WTC11 (cell line): ENCODE measurements at regions not wholly inside any gene's neighbourhood (a gene's known extent, or its start where the extent isn't known, plus 50 kb on each side); places are given as distances from the start of the nearest gene placed in this dataset.

ENCODE experiments used
- ATAC-seq: fragments of 200-7000 bp; cut with Tn5 transposase; 2 replicates; pipeline ENCODE4 v1.10.0; 2021; ENCODE audit warnings: mild to moderate bottlenecking, moderate library complexity
- CTCF ChIA-PET: fragments of 300-600 bp; sonication (Branson Sonifier 250); formaldehyde crosslinking; loops from one replicate; lab custom pipeline; 2021; ENCODE audit warnings: antibody characterized with exemption; lab: Charles Lee
- POLR2A ChIA-PET: fragments of 350-600 bp; sonication (Branson Sonifier 250); formaldehyde crosslinking; loops from one replicate; lab custom pipeline; 2021; ENCODE audit warnings: antibody characterized with exemption; lab: Charles Lee
- DNase-seq: peaks from one replicate; pipeline ENCODE4 v3.0.0; 2021; ENCODE audit warnings: low spot score
- H3K27ac Mint-ChIP-seq: 2 replicates; pipeline ENCODE4 v1.8.0; 2021; ENCODE audit warnings: mixed read lengths
- H3K27me3 Mint-ChIP-seq: 2 replicates; pipeline ENCODE4 v1.8.0; 2021; ENCODE audit warnings: low read depth, mild to moderate bottlenecking, moderate library complexity, mixed read lengths
- H3K36me3 Mint-ChIP-seq: 2 replicates; pipeline ENCODE4 v1.8.0; 2021; ENCODE audit warnings: mixed read lengths
- H3K4me1 Mint-ChIP-seq: 2 replicates; pipeline ENCODE4 v1.8.0; 2022; ENCODE audit warnings: mixed read lengths
- H3K4me3 Mint-ChIP-seq: 2 replicates; pipeline ENCODE4 v1.8.0; 2021; ENCODE audit warnings: mild to moderate bottlenecking, moderate library complexity, mixed read lengths
- H3K9me3 Mint-ChIP-seq: 2 replicates; pipeline ENCODE4 v1.8.0; 2021; ENCODE audit warnings: mixed read lengths
- E2F1 ChIP-seq: sonication (generic); formaldehyde crosslinking; IDR thresholded peaks from 2 replicates; pipeline ENCODE4 v1.8.0; 2022; ENCODE audit warnings: mild to moderate bottlenecking, missing genetic modification reagents
- E2F4 ChIP-seq: sonication (generic); formaldehyde crosslinking; IDR thresholded peaks from 2 replicates; pipeline ENCODE4 v1.8.1; 2022; ENCODE audit warnings: low read depth, mild to moderate bottlenecking, moderate library complexity, missing genetic modification reagents, borderline replicate concordance
- E2F5 ChIP-seq: sonication (generic); formaldehyde crosslinking; IDR thresholded peaks from 2 replicates; pipeline ENCODE4 v1.8.1; 2022; ENCODE audit warnings: mild to moderate bottlenecking, moderate library complexity, missing genetic modification reagents
- ETV6 ChIP-seq: sonication (generic); formaldehyde crosslinking; IDR thresholded peaks from 2 replicates; pipeline ENCODE4 v1.8.1; 2022; ENCODE audit warnings: mild to moderate bottlenecking, missing genetic modification reagents
- FOXK1 ChIP-seq: sonication (generic); formaldehyde crosslinking; IDR thresholded peaks from 2 replicates; pipeline ENCODE4 v1.8.0; 2022; ENCODE audit warnings: mild to moderate bottlenecking, moderate library complexity, missing genetic modification reagents
- FOXP1 ChIP-seq: sonication (generic); formaldehyde crosslinking; IDR thresholded peaks from 2 replicates; pipeline ENCODE4 v1.8.0; 2022; ENCODE audit warnings: missing genetic modification reagents, mild to moderate bottlenecking, moderate library complexity, borderline replicate concordance
- GRHL2 ChIP-seq: fragments of 250-450 bp; sonication (Bioruptor Pico); IDR thresholded peaks from 2 replicates; pipeline ENCODE4 v1.8.0; 2022; ENCODE audit warnings: mild to moderate bottlenecking, moderate library complexity; ENCODE audit not compliant: insufficient replicate concordance, severe bottlenecking
- HMGXB4 ChIP-seq: sonication (generic); formaldehyde crosslinking; IDR thresholded peaks from 2 replicates; pipeline ENCODE4 v1.8.1; 2023; ENCODE audit warnings: mild to moderate bottlenecking, moderate library complexity, missing genetic modification reagents
- MYBL2 ChIP-seq: sonication (generic); formaldehyde crosslinking; IDR thresholded peaks from 2 replicates; pipeline ENCODE4 v1.8.1; 2023; ENCODE audit warnings: mild to moderate bottlenecking, moderate library complexity, missing genetic modification reagents
- OVOL2 ChIP-seq: fragments of 250-450 bp; sonication (Bioruptor Pico); IDR thresholded peaks from 2 replicates; pipeline ENCODE4 v1.9.0; 2021; ENCODE audit warnings: mild to moderate bottlenecking, borderline replicate concordance
- SP1 ChIP-seq: sonication (generic); formaldehyde crosslinking; conservative IDR thresholded peaks from 2 replicates; pipeline ENCODE4 v1.8.1; 2022; ENCODE audit warnings: missing genetic modification reagents
- USF2 ChIP-seq: sonication (generic); formaldehyde crosslinking; IDR thresholded peaks from 2 replicates; pipeline ENCODE4 v1.8.1; 2023; ENCODE audit warnings: mild to moderate bottlenecking, missing genetic modification reagents, moderate library complexity
- ZNF396 ChIP-seq: fragments of 250-450 bp; sonication (Bioruptor Pico); IDR thresholded peaks from 2 replicates; pipeline ENCODE4 v1.8.0; 2021; ENCODE audit warnings: mild to moderate bottlenecking, moderate library complexity, borderline replicate concordance
- TF ChIP-seq, protein P1 (sequence below): sonication (generic); formaldehyde crosslinking; IDR thresholded peaks from 2 replicates; pipeline ENCODE4 v1.8.1; 2022; ENCODE audit warnings: mild to moderate bottlenecking, missing genetic modification reagents, moderate library complexity, borderline replicate concordance
- TF ChIP-seq, protein P2 (sequence below): fragments of 250-450 bp; sonication (Bioruptor Pico); conservative IDR thresholded peaks from 2 replicates; pipeline ENCODE4 v1.9.0; 2021; ENCODE audit warnings: mild to moderate bottlenecking
- TF ChIP-seq, protein P3 (sequence below): sonication (generic); formaldehyde crosslinking; IDR thresholded peaks from 2 replicates; pipeline ENCODE4 v1.8.0; 2023; ENCODE audit warnings: mild to moderate bottlenecking, missing genetic modification reagents

- ATAC-seq (no peak), DNase-seq (no peak)
- TF ChIP-seq MYBL2 (no peak), ZNF396 (CRISPR knock-in tag) (no peak), E2F4 (CRISPR knock-in tag) (no peak), ETV6 (no peak), E2F1 (no peak), OVOL2 (CRISPR knock-in tag) (no peak)
- TF ChIP-seq, protein P1, sequence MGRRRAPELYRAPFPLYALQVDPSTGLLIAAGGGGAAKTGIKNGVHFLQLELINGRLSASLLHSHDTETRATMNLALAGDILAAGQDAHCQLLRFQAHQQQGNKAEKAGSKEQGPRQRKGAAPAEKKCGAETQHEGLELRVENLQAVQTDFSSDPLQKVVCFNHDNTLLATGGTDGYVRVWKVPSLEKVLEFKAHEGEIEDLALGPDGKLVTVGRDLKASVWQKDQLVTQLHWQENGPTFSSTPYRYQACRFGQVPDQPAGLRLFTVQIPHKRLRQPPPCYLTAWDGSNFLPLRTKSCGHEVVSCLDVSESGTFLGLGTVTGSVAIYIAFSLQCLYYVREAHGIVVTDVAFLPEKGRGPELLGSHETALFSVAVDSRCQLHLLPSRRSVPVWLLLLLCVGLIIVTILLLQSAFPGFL (CRISPR knock-in tag) = no peak
- TF ChIP-seq, protein P2, sequence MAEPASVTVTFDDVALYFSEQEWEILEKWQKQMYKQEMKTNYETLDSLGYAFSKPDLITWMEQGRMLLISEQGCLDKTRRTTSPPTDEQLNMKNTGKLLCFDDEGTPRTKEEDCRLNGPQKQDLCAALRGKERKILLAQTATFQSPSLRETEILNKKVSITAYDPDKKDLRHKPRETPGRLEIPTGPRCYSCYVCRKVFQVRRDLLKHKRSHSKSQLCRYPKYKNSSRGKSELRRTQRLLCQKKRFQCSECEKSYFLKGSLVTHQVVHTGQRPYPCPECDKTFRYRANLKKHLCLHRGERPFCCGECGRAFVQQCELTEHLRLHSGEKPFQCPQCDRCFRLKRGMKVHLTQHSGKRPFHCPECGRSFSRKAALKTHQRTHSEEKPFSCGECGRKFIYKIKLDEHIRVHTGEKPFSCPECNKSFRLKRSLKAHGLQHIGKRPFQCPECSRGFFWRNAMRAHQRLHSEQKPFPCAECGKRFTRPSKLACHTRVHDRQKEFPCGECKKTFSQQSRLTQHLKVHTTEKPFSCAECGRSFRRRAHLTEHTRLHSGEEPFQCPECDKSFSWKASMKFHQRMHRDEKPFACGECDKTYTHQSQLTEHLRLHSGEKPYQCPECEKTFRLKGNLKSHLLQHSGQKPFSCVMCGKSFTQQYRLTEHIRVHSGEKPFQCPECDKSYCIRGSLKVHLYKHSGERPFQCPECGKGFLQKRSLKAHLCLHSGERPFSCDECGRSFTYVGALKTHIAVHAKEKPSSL (CRISPR knock-in tag) = no peak
- peaks cover 32% of the 10 kb centered on the region for H3K4me1 Mint-ChIP-seq
- H3K9me3 Mint-ChIP-seq = peaks cover 9% of the 10 kb centered on the region
- ChIA-PET POLR2A (no interaction called here), CTCF (no interaction called here)
- H3K4me3 Mint-ChIP-seq = no peak overlapping the region
- no peak overlapping the region for H3K27ac Mint-ChIP-seq
- H3K36me3 Mint-ChIP-seq = no peaks in the 10 kb centered on the region
- H3K27me3 Mint-ChIP-seq = peaks cover 5% of the 10 kb centered on the region
Measured at GRCh38 chr14:48582938-48583337, 907.5 kb upstream of the MDGA2 start.

GRCh38 chr14:48580692-48581091 is 905.3 kb upstream of the MDGA2 start:
- Mint-ChIP-seq H3K27ac (no peak overlapping the region), H3K36me3 (peaks cover 11% of the 10 kb centered on the region), H3K9me3 (peaks cover 27% of the 10 kb centered on the region), H3K4me1 (peaks cover 34% of the 10 kb centered on the region), H3K4me3 (no peak overlapping the region), H3K27me3 (no peaks in the 10 kb centered on the region)
- TF ChIP-seq HMGXB4 (CRISPR knock-in tag) = no peak
- ChIA-PET CTCF (no interaction called here), POLR2A (no interaction called here)
- DNase-seq (no peak), ATAC-seq (peak; percentile 64)

- CTCF ChIA-PET = no interaction called here
- POLR2A ChIA-PET = no interaction called here
- Mint-ChIP-seq H3K9me3 (peaks cover 70% of the 10 kb centered on the region), H3K27ac (no peak overlapping the region), H3K27me3 (peaks cover 11% of the 10 kb centered on the region)
- TF ChIP-seq FOXK1 (CRISPR knock-in tag) (peak; percentile 73), FOXP1 (peak; percentile 53; the same call in 1 of the 2 replicates), GRHL2 (CRISPR knock-in tag) (no peak), E2F5 (CRISPR knock-in tag) (no peak), USF2 (CRISPR knock-in tag) (peak; percentile 70), SP1 (CRISPR knock-in tag) (0 out of 2 replicates have a peak, but pooled peaks have one; percentile 39)
- TF ChIP-seq, protein P3, sequence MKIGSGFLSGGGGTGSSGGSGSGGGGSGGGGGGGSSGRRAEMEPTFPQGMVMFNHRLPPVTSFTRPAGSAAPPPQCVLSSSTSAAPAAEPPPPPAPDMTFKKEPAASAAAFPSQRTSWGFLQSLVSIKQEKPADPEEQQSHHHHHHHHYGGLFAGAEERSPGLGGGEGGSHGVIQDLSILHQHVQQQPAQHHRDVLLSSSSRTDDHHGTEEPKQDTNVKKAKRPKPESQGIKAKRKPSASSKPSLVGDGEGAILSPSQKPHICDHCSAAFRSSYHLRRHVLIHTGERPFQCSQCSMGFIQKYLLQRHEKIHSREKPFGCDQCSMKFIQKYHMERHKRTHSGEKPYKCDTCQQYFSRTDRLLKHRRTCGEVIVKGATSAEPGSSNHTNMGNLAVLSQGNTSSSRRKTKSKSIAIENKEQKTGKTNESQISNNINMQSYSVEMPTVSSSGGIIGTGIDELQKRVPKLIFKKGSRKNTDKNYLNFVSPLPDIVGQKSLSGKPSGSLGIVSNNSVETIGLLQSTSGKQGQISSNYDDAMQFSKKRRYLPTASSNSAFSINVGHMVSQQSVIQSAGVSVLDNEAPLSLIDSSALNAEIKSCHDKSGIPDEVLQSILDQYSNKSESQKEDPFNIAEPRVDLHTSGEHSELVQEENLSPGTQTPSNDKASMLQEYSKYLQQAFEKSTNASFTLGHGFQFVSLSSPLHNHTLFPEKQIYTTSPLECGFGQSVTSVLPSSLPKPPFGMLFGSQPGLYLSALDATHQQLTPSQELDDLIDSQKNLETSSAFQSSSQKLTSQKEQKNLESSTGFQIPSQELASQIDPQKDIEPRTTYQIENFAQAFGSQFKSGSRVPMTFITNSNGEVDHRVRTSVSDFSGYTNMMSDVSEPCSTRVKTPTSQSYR = peak; percentile 89
- TF ChIP-seq, all 79 proteins: peak for 5
- Mint-ChIP-seq H3K36me3 (peaks cover 59% of the 10 kb centered on the region), H3K4me1 (peaks cover 25% of the 10 kb centered on the region), H3K4me3 (no peak overlapping the region)
- DNase-seq = peak; percentile 56
- peak; percentile 30; the same call in 1 of the 2 replicates for ATAC-seq
Measured at GRCh38 chr14:48575772-48576171, 900.4 kb upstream of the MDGA2 start.
